ENCODE measurements at regions not wholly inside any gene's neighbourhood (a gene's known extent, or its start where the extent isn't known, plus 50 kb on each side); places are given as distances from the start of the nearest gene placed in this dataset.

GRCh38 chrX:150201391-150201790, 161.7 kb upstream of the MAMLD1 start:
- no peak overlapping the region for H3K4me3 ChIP-seq (ENCODE audit: low read length)
- DNase-seq (ENCODE audit: low read depth): no peak
- no peak for TF ChIP-seq CTCF (IDR thresholded peaks at IDR 0.05; ENCODE audit: insufficient read depth, low read depth, low read length, missing control alignments)

DNA sequence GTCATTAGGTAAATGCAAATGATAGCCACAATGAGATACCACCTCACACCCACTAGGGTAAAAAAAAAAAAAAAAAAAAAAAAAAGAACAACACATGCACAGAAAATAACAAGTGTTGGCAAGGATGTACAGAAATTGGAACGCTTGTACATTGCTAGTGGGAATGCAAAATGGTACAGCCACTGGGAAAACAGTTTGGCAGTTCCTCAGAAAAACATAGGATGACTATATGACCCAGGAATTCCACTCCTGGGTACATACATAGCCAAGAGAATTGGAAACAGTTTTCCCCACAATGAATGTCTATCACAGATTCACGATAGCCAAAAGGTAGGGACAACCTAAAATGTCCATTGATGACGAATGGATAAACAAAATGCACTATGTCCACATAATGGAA, 161.3 kb upstream of the MAMLD1 start:
- TF ChIP-seq CTCF (IDR thresholded peaks at IDR 0.05; ENCODE audit: insufficient read depth, low read depth, low read length, missing control alignments): no peak
- DNase-seq (ENCODE audit: low read depth): no peak
- H3K4me3 ChIP-seq (ENCODE audit: low read length): no peak overlapping the region

DNA sequence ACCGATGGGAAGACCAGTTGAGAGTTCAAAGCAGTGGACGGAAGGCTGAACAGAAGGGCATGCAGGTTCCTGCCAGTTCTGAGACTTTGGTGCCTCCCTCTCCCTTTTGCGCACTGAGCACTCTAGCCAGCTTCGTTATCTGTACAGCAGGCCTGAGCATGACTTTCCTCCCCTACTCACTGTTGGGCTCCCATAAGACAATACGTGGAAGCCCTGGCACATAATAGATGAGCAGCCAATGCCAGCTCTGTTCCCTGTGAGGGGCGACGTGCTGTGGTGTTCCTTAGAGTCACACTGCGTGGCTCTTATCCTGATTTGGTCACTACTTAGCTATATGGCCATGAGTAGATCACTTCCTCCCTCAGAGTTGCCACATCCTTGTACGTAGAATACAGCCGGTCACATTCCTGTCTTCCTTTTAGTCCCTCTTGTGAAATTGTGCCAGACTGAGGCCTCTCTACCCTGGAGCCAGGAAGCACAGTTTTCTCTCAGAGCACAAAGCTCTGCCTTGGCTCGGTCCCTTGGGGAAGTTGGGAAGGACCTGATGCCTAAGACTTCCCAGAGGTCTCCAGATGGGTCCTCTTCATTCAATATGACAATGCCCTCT, 160.4 kb upstream of the MAMLD1 start:
- no peak overlapping the region for H3K4me3 ChIP-seq (ENCODE audit: low read length)
- DNase-seq (ENCODE audit: low read depth): peak; percentile 64
- TF ChIP-seq CTCF (IDR thresholded peaks at IDR 0.05; ENCODE audit: insufficient read depth, low read depth, low read length, missing control alignments): no peak

GRCh38 chrX:150203248-150203645, 159.9 kb upstream of the MAMLD1 start:
- no peak for TF ChIP-seq CTCF (IDR thresholded peaks at IDR 0.05; ENCODE audit: insufficient read depth, low read depth, low read length, missing control alignments)
- no peak for DNase-seq (ENCODE audit: low read depth)
- no peak overlapping the region for H3K4me3 ChIP-seq (ENCODE audit: low read length)

DNA sequence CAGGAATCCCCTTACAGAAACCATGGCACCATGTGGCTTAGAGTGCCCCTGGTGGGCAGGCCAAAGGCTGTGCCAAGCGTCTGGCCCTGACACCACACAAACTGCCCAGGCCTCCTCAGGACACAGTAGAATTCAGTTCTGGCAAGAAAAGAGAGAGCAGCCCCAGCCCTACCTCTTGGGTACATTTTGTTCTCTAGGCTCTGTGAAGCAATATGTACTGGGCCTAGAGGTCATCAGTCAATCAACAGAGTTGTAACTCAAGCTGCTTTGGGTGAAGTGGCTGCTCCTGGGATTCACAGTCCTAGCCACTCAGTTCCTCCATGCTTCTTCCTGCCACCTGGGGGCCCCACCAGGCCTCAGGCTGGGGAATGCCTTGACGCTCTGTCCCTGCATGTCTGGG, 158.1 kb upstream of the MAMLD1 start:
- no peak for DNase-seq (ENCODE audit: low read depth)
- no peak overlapping the region for H3K4me3 ChIP-seq (ENCODE audit: low read length)
- no peak for TF ChIP-seq CTCF (IDR thresholded peaks at IDR 0.05; ENCODE audit: insufficient read depth, low read depth, low read length, missing control alignments)

DNA sequence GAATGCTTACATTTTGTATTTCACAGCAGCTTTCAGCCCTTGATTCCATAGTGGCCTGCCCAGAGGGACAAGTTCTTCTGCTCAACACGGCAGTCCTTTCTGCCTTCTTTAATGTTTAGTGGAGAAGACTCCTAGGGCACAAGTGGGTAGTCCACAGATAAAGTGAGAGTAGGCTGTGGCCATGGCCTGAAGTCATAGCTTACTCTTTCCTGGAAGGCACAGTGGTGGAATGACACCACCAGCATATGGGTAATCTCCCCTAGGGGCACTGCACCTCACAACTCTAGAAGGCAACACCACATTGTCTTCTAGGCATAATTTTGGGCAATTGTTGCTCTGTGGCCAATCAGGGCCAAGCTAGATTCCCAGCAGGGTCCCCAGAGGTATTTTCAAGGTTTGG, 155.4 kb upstream of the MAMLD1 start:
- H3K4me3 ChIP-seq (ENCODE audit: low read length): no peak overlapping the region
- no peak for TF ChIP-seq CTCF (IDR thresholded peaks at IDR 0.05; ENCODE audit: insufficient read depth, low read depth, low read length, missing control alignments)
- DNase-seq (ENCODE audit: low read depth): no peak

DNA sequence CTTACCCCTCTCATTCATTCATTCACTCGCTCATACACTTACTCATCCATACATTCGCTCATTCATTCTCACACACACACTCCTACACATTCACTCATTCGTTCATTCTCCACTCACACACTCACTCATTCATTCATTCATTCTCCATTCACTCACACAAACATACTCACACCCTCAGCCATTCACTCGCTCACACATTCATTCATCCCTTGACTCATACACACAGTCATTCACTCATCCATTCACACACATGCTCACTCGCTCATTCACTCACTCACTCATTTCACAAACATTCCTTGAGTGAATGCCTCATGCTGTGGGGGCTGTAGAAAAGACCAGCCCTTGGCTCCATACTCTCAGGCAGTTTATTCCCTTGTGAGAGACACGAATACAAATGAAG, 151.1 kb upstream of the MAMLD1 start:
- peak; percentile 59 for DNase-seq (ENCODE audit: low read depth)
- H3K4me3 ChIP-seq (ENCODE audit: low read length): no peak overlapping the region

More for the DNA sequence above, 151.1 kb upstream of the MAMLD1 start:
- TF ChIP-seq CTCF (IDR thresholded peaks at IDR 0.05; ENCODE audit: insufficient read depth, low read depth, low read length, missing control alignments): no peak

Measured in epithelial cell of esophagus (primary cell).